ENCODE measurements at regions not wholly inside any gene's neighbourhood (a gene's known extent, or its start where the extent isn't known, plus 50 kb on each side); places are given as distances from the start of the nearest gene placed in this dataset.

- TF ChIP-seq GATA2 (IDR thresholded peaks at IDR 0.05; ENCODE audit: low read depth, low read length) (no peak), GATA3 (IDR thresholded peaks at IDR 0.05; ENCODE audit: low read depth, low read length) (no peak)
Measured at GRCh38 chr12:24697769-24698168, 251.1 kb downstream of the BCAT1 start.

Data from SH-SY5Y (cell line).